Activated T-helper 1 cell treated with anti-CD3 and anti-CD28 coated beads, Interleukin-12 subunit alpha, Interleukin-12 subunit beta, Interleukin-2, Interleukin-4 antibody, amounts not matched to agents 30 ng/mL and 10 ng/mL and 1 ng/mL, durations not matched to agents 14 hours and 24 hours and 36 hours (primary cell): ENCODE measurements at regions not wholly inside any gene's neighbourhood (a gene's known extent, or its start where the extent isn't known, plus 50 kb on each side); places are given as distances from the start of the nearest gene placed in this dataset.

ENCODE experiments used
- DNase-seq: peaks from one replicate; pipeline ENCODE4 v3.0.0; 2021; ENCODE audit warnings: low spot score
- H3K27ac Mint-ChIP-seq: one replicate; pipeline ENCODE4 v1.8.0; 2021; ENCODE audit warnings: mild to moderate bottlenecking, mixed read lengths
- H3K27me3 Mint-ChIP-seq: one replicate; pipeline ENCODE4 v1.8.0; 2022; ENCODE audit warnings: mild to moderate bottlenecking, moderate library complexity, mixed read lengths; ENCODE audit not compliant: insufficient read depth
- H3K36me3 Mint-ChIP-seq: one replicate; pipeline ENCODE4 v1.8.0; 2021; ENCODE audit warnings: low read depth, mixed read lengths
- H3K4me1 Mint-ChIP-seq: one replicate; pipeline ENCODE4 v1.8.0; 2021; ENCODE audit warnings: low read depth, mixed read lengths
- H3K4me3 Mint-ChIP-seq: one replicate; pipeline ENCODE4 v1.8.0; 2021; ENCODE audit warnings: mild to moderate bottlenecking, moderate library complexity, mixed read lengths
- H3K9me3 Mint-ChIP-seq: one replicate; pipeline ENCODE4 v1.8.0; 2021; ENCODE audit warnings: mixed read lengths
- intact Hi-C: fragments of 100-400 bp; cut with micrococcal nuclease; formaldehyde crosslinking; loops from one replicate; pipeline ENCODE4 v1.15.1; 2024

DNA sequence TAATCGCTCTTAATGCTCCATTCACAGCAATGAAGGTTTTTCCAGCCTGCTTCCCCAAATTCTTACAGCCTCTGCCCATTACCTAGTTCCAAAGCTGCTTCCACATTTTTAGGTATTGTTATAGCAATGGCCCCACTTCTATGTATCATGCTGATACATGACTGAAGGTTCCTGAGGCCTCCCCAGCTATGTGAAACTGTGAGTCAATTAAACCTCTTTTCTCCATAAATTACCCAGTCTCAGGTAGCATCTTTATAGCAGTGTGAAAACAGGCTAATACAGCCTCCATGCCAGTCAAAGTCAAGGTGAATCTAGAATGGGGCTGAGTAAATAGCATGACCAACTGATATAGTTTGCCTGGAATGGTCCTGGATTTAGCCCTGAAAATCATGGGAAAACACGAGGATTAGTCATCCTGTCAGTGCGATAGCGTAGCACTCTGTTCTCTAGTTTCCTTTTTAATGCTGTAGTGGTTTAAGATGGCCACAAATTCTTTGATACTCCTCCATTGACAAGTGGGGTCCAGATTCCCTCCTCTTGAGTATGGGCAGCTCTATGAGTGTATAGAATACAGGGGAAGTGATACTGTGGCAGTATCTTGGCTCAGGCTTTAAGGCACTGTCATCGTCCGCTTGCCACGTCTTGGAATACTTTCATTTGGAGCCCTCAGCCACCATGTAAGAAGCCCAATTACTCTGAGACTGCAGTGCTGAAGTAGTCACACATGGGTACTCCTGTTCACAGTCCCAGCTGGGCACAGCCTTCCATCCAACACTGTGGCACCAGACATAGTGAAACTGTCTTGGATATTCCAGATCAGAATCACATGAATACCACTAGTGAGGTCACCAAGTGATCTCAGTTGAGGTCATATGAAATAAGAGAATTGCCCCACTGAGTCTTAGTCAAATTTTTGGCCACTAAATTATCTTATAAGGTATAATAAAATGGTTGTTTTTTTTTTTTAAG, 94.0 kb upstream of the PLCL2 start:
- Mint-ChIP-seq H3K27me3 (peaks cover 6% of the 10 kb centered on the region), H3K4me1 (peaks cover 10% of the 10 kb centered on the region), H3K4me3 (no peak overlapping the region), H3K36me3 (no peaks in the 10 kb centered on the region), H3K9me3 (no peaks in the 10 kb centered on the region), H3K27ac (no peak overlapping the region)
- intact Hi-C loops: no loop called here
- DNase-seq: no peak

- no peaks in the 10 kb centered on the region for H3K9me3 Mint-ChIP-seq
- H3K4me3 Mint-ChIP-seq: no peak overlapping the region
- peaks cover 6% of the 10 kb centered on the region for H3K27me3 Mint-ChIP-seq
- H3K27ac Mint-ChIP-seq: no peak overlapping the region
- no peaks in the 10 kb centered on the region for H3K36me3 Mint-ChIP-seq
- no peak for DNase-seq
- peaks cover 24% of the 10 kb centered on the region for H3K4me1 Mint-ChIP-seq
- intact Hi-C loops: no loop called here
These were observed 91.4 kb upstream of the PLCL2 start for GRCh38 chr3:16793321-16793720.

DNA sequence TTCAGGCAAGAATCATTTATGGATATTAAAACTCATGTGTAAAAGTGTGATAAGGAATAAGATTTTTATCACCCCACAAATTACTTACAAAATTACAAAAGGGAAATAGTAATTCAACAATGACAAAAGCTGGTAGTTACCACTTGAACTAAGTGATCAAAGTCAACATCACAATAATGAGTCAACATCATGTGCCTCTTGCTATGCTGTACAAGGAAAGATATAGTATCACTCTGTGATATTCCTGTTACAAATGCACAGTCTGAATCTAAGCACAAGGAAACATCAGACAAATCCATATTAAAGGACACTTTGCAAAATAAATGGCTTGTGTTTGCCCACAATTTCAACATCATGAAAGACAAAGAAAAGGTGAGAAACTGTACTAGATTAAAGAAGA, 90.5 kb upstream of the PLCL2 start:
- peaks cover 6% of the 10 kb centered on the region for H3K27me3 Mint-ChIP-seq
- DNase-seq: no peak
- H3K36me3 Mint-ChIP-seq: no peaks in the 10 kb centered on the region
- intact Hi-C loops: no loop called here
- H3K4me1 Mint-ChIP-seq: peaks cover 24% of the 10 kb centered on the region
- H3K4me3 Mint-ChIP-seq: no peak overlapping the region
- H3K27ac Mint-ChIP-seq: no peak overlapping the region
- peaks cover 5% of the 10 kb centered on the region for H3K9me3 Mint-ChIP-seq

DNA sequence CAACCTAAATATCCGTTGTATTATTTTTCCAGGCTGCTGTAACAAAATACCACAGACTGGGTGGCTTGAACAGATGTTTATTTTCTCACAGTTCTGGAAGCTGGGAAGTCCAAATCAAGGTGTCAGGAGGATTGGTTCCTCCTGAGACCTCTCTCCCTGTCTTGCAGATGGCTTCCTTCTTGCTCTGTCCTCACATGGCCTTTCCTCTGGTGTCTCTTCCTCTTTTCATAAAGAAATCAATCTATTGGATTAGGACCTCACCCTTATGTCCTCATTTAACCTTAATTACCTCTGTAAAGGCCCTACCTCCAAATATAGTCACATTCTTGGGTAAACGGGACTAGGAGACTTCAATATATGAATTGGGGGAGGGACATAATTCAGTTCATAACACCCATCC, 89.2 kb upstream of the PLCL2 start:
- intact Hi-C loops: no loop called here
- H3K27me3 Mint-ChIP-seq: peaks cover 6% of the 10 kb centered on the region
- no peak overlapping the region for H3K27ac Mint-ChIP-seq
- H3K4me3 Mint-ChIP-seq: no peak overlapping the region
- H3K4me1 Mint-ChIP-seq: peaks cover 26% of the 10 kb centered on the region
- H3K9me3 Mint-ChIP-seq: peaks cover 8% of the 10 kb centered on the region
- no peak for DNase-seq
- peaks cover 2% of the 10 kb centered on the region for H3K36me3 Mint-ChIP-seq

DNA sequence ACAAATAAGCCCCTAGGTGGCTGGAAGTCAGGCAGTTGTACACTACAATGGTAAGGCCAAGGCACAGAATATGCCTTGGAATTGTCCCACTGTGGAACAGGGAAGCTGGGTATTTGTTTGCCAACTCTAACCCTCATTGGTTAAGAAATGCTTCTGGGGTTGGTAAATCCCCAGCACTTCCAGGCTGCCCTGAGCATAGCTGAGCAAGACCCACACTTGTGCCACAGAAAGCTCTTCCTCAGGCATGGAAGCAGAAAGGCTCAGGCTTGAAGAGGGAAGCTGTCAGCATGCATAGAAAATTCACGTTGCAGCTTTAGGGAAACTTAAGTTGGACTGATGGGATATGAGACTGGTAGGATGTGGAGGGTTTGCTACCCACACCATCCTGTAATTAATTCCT, 86.9 kb upstream of the PLCL2 start:
- Mint-ChIP-seq H3K27ac (no peak overlapping the region), H3K9me3 (peaks cover 8% of the 10 kb centered on the region), H3K4me1 (peaks cover 36% of the 10 kb centered on the region), H3K27me3 (peaks cover 1% of the 10 kb centered on the region), H3K4me3 (no peak overlapping the region), H3K36me3 (peaks cover 2% of the 10 kb centered on the region)
- DNase-seq: no peak
- intact Hi-C loops: loop anchor here (2.0 kb wide), 1 partner anchor 45 kb away; no protein-coding TSS in a partner anchor

GRCh38 chr3:16798738-16799137, 86.0 kb upstream of the PLCL2 start:
- peaks cover 8% of the 10 kb centered on the region for H3K9me3 Mint-ChIP-seq
- H3K27ac Mint-ChIP-seq: no peak overlapping the region
- no peak overlapping the region for H3K4me3 Mint-ChIP-seq
- intact Hi-C loops: no loop called here
- H3K36me3 Mint-ChIP-seq: peaks cover 2% of the 10 kb centered on the region
- H3K27me3 Mint-ChIP-seq: peaks cover 4% of the 10 kb centered on the region
- peaks cover 40% of the 10 kb centered on the region for H3K4me1 Mint-ChIP-seq
- no peak for DNase-seq

DNA sequence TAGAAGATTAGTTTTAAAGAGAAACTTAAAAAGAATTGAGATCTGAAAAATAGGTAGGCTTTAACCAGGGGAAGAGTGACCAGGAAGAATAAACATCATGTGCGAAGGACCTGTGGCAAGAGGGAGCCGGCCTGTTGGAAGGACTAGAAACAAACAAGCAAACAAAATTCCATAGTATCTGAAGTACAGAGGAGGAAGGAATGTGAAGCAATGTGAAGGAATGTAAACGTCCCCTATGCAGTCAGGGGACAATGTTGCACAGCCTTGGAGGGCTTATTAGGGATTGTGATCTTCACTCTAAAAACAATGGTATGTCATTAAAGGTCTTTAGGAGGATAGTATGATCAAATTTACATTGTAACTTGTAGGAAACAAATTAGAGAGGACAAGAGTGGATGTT, 84.4 kb upstream of the PLCL2 start:
- no peak for DNase-seq
- Mint-ChIP-seq H3K9me3 (peaks cover 8% of the 10 kb centered on the region), H3K27ac (no peak overlapping the region), H3K36me3 (peaks cover 2% of the 10 kb centered on the region), H3K4me3 (no peak overlapping the region), H3K4me1 (peaks cover 40% of the 10 kb centered on the region), H3K27me3 (peaks cover 3% of the 10 kb centered on the region)
- intact Hi-C loops: no loop called here

GRCh38 chr3:16801223-16801622, 83.5 kb upstream of the PLCL2 start:
- intact Hi-C loops: no loop called here
- Mint-ChIP-seq H3K4me3 (no peak overlapping the region), H3K36me3 (peaks cover 2% of the 10 kb centered on the region), H3K27ac (no peak overlapping the region), H3K4me1 (peaks cover 40% of the 10 kb centered on the region), H3K9me3 (peaks cover 8% of the 10 kb centered on the region), H3K27me3 (peaks cover 4% of the 10 kb centered on the region)
- DNase-seq: no peak

GRCh38 chr3:16801698-16802097, 83.1 kb upstream of the PLCL2 start:
- peaks cover 8% of the 10 kb centered on the region for H3K9me3 Mint-ChIP-seq
- intact Hi-C loops: no loop called here

GRCh38 chr3:16802389-16802788, 82.4 kb upstream of the PLCL2 start:
- Mint-ChIP-seq H3K27ac (no peak overlapping the region), H3K9me3 (peaks cover 8% of the 10 kb centered on the region), H3K4me1 (peaks cover 28% of the 10 kb centered on the region), H3K4me3 (no peak overlapping the region), H3K36me3 (peaks cover 2% of the 10 kb centered on the region), H3K27me3 (peaks cover 11% of the 10 kb centered on the region)
- intact Hi-C loops: no loop called here
- no peak for DNase-seq

More at GRCh38 chr3:16801698-16802097, 83.1 kb upstream of the PLCL2 start:
- Mint-ChIP-seq H3K4me3 (no peak overlapping the region), H3K4me1 (peaks cover 35% of the 10 kb centered on the region), H3K27ac (peak overlapping the region; percentile 15), H3K27me3 (peaks cover 4% of the 10 kb centered on the region), H3K36me3 (peaks cover 2% of the 10 kb centered on the region)
- no peak for DNase-seq

- H3K36me3 Mint-ChIP-seq: peaks cover 2% of the 10 kb centered on the region
- peaks cover 25% of the 10 kb centered on the region for H3K4me1 Mint-ChIP-seq
- H3K27me3 Mint-ChIP-seq: peaks cover 14% of the 10 kb centered on the region
- H3K4me3 Mint-ChIP-seq: no peak overlapping the region
- intact Hi-C loops: no loop called here
- H3K27ac Mint-ChIP-seq: no peak overlapping the region
- no peak for DNase-seq
- peaks cover 8% of the 10 kb centered on the region for H3K9me3 Mint-ChIP-seq
These were observed 81.7 kb upstream of the PLCL2 start for GRCh38 chr3:16803019-16803418.

DNA sequence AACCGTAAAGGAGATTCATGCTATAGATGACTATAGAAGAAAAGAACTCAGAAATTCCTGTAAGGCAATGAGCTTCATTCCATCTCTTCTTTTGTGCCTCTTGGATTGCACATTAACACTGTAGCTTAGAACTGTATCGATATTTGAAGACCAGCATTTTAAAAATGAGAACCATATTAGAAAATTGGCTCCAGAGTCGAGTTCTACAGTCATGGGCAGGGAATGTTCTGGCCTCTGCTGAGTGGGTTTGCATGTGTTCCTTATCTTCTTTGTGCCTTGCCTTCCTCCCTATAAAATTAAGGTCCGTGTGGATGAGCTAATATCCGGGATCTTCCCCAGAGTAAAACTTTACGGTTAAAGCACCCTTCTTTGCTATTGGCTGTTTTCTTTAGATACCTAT, 77.4 kb upstream of the PLCL2 start:
- intact Hi-C loops: no loop called here
- Mint-ChIP-seq H3K27me3 (peaks cover 22% of the 10 kb centered on the region), H3K4me1 (peaks cover 15% of the 10 kb centered on the region), H3K4me3 (no peak overlapping the region), H3K27ac (no peak overlapping the region), H3K36me3 (no peaks in the 10 kb centered on the region), H3K9me3 (no peaks in the 10 kb centered on the region)
- no peak for DNase-seq

DNA sequence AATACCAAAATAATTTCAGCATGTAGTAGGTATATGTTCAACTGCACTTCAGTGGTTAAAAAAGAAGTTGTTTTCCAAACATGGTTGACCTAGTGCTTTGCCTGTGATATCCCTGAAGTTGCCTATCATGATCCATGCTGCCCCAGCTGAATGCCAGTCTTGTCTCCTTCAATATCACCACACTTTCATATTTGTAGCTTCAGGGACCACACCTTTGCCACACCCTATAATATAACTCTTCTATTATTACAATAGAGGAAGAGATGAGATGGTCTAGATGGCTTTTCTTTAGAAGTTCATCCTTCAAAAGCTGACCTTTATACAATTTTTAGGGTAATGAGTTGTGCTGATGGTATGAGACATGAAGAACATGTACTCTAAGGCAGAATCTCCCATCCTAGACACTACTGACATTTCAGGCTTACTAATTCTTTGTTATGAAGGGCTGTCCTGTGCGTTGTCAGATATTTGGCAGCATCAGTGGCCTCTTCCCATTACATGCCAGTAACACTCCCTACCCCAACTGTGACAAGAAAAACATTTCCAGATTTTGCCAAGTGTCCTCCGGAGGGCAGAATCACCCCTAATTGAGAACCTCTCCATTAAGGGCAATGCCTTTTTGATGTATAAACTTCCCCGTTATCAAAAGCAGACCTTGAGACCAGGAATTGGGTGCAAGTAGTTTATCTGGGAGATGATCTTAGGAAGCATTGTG, 76.2 kb upstream of the PLCL2 start:
- Mint-ChIP-seq H3K27me3 (peaks cover 20% of the 10 kb centered on the region), H3K4me3 (no peak overlapping the region), H3K4me1 (peaks cover 7% of the 10 kb centered on the region), H3K36me3 (no peaks in the 10 kb centered on the region), H3K27ac (no peak overlapping the region), H3K9me3 (no peaks in the 10 kb centered on the region)
- DNase-seq: no peak
- intact Hi-C loops: no loop called here
